ENCODE measurements at regions not wholly inside any gene's neighbourhood (a gene's known extent, or its start where the extent isn't known, plus 50 kb on each side); places are given as distances from the start of the nearest gene placed in this dataset.

- no peak for DNase-seq
These were observed 416.4 kb upstream of the CD180 start for GRCh38 chr5:67612961-67613360.

DNA sequence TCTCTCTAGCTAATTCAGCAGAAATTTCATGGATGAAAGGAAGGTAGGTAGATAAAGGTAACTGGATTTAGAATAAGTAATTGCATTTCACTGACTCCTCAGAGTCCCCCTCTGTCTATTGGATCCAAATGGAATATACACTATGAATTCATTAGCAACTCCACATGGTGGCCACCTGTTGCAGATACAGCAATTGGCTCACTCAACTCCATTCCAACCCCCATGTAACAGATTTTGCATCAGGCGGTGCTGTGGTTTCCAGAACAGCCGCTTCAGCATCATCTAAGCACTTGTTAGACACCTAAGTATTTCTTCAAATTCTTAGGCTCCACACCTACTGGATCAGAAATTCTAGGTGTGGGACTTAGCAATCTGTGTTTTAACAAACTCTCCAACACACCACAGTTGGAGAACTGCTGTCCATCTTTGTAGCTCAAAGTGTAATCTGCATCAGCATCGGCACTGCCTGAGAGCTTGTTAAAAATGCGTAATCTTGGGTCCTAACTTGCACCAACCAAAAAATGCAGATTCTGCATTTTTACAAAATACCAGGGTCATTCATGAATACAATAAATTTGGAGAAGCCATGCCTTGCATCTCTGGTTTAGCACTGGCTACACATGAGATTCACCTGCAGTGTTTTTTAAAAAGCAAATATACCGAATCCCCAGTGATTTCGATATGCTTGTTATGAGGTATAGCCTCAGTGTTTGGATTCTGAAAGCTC, 413.8 kb upstream of the CD180 start:
- DNase-seq = no peak

GRCh38 chr5:67607958-67608357, 411.4 kb upstream of the CD180 start:
- no peak for DNase-seq

DNA sequence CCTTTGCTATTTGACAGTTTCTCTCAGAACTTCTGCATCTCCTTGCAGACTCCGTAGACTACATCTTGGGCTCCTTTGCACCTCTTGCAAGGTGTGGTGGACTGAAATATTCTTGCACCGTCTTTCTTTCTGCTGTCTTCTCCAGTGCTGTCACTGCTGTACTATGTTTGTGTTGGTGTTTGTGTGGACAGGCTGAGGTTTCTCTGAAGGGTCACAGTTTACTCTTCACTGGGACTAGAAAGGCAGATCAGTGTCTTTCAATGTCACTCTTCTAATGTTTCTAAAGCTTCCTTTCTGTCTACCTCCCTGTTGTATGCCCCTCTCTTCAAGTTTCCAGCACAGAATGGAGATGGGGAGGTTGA, 410.0 kb upstream of the CD180 start:
- DNase-seq = no peak

DNA sequence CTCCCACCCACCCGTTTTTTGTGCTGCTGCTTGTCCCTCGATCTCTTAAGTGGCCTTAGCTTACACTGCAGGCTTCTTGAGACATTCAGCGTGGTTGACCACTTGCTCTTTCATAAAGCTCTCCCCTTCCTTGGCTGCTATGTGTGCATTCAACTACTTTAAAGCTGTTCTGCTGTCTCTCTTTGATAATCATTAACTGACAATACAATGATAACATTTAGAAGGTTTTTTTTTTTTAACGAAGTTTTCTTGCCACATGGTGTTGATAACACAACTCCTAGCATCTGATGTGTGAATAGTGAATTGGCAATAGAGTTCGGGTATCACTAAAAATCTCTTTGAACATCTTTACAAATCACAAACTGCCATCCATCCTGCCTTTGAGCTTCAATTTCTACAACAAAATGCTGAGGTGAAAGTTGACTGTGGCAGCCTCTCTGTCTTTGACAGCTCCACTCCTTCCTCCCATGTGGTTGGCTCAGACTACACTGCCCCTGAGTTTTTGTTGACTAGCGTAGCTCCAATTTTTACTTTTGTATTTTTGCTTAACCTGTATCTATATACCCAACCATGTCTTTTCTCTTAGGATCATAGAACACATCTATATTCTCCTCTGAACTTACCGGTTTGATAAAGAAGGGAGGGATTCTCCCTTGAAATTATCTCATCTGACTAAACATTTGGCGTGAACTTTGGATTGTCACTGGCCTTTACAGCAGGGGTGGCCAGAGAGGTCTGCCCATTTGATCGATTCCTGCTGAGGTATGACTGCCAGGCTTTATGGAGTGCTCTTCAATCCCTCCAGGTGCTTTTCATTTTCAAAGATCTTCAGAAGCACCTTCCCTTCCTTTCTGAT, 409.4 kb upstream of the CD180 start:
- DNase-seq = no peak

DNA sequence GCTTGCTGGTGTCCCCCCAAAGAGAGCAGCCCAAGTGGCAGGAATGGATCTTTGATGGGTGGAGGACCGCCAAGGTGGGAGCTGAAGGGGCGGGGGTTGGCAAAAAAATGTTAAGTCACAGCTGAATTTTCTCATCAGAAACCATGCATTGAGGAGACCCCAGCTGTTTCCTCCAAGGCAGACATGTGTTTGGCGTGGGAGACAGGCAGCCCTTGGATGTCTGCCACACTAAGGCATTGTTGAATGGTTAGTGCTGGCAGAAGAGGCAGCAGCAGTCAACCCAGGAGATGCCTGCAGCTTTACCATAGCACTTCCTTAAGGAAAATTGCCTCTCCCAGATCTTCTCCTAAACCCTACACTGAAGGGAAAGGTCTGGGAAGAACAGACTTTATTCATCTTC, 394.9 kb upstream of the CD180 start:
- DNase-seq = no peak

GRCh38 chr5:67588389-67588788, 391.8 kb upstream of the CD180 start:
- no peak for DNase-seq

DNA sequence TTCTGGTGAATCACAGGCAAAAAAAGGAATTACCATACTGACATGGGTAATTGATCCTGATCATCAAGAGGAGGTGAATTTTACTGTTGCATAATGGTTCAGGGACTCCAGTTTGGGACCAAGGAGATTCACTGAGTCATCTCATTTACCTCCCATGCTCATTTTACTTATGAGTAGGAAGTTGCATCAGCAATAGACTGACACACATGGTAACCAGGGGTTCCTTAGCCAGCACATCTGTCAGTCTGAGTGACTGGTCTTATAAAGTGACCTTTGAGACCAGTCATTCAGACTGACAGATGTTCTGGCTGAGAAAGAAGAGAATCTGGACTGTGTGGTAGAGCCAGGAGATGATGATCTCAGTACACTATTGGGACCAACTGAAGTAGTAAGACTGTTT, 384.6 kb upstream of the CD180 start:
- peak; percentile 42 for DNase-seq

DNA sequence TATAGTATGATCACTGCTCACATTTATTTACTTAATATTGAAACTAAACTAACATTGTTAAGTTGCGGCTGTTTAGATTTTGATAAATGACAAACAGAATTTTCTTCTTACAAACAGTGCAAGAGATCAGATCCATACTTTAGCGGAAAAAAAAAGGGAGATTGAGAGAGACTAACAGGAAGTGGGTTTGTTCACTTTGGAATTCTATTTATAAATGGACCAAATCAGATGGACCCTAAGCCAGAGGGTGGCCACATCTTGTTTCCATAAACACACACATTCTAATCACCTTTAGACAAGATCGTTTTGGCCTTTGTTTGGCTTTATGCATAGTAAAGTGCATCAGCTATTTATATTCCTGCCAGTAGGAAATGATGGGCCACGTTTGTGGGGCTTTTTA, 381.4 kb upstream of the CD180 start:
- DNase-seq = no peak

GRCh38 chr5:67577424-67577823, 380.8 kb upstream of the CD180 start:
- DNase-seq = no peak

DNA sequence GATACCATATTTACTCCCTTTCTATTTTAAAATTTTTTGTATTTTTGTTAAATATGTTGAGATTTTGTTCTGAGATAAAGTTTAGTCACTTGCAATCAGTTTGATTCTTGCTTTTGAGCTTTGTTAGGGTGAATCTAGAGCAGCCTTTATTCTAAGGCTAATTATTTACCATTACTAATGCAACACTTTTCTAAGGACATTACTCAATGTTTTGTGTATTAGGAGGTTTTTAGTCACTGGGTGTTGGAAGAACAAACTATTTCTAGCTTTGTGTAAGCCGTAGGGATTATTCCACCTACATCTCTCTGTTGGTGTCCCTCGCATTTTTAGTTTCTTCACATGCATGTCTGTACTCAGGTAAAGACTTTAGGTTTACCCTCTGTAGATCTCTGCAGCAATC, 379.5 kb upstream of the CD180 start:
- DNase-seq = no peak

GRCh38 chr5:67575087-67575486, 378.5 kb upstream of the CD180 start:
- no peak for DNase-seq

DNA sequence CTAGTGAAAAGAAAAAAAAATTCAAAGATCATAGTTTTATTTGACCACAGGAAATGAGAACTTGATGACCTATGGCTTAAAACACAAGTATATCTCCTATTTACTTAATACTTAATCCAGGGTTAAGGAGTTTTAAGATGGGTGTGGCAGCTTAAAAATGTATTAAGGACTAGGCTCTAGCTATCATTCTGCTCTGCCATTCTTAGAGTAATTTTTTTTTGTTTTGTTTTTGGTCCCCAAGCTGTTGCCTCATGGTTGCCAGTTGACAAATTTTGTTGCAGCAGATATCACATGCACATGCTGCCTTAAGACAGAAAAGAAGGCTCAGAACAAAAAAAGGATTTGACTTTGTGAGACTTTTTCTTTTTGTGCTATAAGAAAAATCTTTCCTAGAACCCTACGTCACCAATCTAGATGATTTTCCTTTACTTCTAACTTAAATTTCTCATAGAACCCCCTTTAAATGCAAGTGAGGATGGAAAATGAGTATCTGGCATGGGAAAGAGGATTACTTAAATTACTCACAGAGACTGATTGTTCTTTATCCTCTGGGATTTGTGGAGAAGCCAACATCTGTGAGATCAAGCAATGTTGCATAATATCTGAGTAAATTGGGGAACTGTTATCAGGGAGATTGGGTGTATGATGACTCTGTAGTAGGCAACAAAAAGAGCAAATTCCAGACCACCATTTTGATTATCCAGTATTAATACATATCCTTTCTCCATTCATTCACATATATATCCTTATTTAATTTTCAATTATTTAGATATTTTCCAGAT, 364.7 kb upstream of the CD180 start:
- DNase-seq = no peak

GRCh38 chr5:67552773-67553172, 356.2 kb upstream of the CD180 start:
- DNase-seq = no peak

GRCh38 chr5:67549947-67550346, 353.3 kb upstream of the CD180 start:
- DNase-seq = no peak

- no peak for DNase-seq
These were observed 352.7 kb upstream of the CD180 start for GRCh38 chr5:67549296-67549618.

DNA sequence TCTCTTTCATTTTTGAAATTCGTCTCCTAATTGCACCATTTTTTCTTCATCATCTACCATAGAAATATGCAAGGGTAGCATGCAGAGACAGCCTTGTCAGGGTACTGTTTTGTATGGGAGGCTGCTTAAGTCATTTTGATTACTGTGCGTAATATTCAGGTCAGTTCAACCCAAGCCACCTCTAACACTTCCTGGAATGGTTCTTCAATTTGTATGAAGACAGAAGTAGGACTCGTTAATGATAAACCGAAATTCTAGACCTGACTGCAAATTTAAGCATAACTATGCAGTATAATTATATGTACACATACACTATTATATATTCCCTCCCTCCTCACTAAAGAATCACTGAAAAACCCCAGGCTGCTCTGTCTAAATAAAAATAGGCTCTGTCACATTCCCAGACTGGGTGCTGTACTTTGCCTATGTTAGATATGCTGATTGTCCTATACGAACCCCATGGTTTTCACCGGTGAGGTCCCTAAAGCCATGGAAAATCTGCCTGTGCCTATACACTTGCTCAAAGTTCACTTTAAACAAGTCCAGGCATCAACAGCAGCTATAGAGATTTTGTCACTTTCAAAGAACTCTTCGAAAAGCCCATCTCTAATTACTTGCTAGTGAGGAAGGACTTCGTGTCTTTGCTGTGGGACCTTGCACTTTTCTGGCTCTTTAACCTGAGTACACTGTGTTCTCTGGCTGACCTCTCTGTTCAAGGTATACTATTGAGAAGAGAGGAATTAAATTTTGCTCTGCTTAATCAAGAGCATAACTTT, 352.1 kb upstream of the CD180 start:
- DNase-seq = peak; percentile 13

DNA sequence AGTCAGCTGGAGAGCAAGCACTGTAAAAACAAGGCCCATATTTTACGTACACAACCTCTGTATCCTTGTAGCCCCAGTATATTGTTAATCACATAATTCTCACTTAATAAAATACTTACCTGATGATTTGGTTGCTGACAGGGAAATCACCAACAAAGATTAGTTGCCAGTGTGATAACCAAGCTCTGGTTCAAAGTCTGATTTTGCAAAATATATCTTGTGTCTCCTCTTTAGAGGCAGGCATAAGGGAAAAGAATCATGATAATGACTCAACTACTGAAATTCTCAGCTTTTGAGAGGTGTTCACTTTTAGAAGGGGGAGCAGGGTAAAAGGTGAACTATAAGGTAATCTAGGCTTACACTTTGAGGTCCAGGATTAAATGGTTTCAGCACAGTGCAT, 351.1 kb upstream of the CD180 start:
- DNase-seq = no peak

DNA sequence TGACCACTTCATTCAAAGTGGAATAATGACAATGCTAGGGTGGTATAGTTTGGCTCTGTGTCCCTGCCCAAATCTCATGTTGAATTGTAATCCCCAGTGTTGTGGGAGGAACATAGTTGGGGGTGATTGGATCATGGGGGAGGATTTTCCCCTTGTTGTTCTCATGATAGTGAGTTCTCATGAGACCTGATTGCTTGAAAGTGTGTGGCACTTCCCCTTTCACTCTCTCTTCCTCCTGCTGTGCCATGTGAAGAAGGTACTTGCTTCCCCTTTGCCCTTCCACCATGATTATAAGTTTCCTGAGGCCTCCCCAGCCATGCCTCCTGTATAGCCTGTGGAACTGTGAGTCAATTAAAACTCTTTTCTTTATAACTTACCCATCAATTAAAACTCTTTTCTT, 348.3 kb upstream of the CD180 start:
- DNase-seq = peak; percentile 51

DNA sequence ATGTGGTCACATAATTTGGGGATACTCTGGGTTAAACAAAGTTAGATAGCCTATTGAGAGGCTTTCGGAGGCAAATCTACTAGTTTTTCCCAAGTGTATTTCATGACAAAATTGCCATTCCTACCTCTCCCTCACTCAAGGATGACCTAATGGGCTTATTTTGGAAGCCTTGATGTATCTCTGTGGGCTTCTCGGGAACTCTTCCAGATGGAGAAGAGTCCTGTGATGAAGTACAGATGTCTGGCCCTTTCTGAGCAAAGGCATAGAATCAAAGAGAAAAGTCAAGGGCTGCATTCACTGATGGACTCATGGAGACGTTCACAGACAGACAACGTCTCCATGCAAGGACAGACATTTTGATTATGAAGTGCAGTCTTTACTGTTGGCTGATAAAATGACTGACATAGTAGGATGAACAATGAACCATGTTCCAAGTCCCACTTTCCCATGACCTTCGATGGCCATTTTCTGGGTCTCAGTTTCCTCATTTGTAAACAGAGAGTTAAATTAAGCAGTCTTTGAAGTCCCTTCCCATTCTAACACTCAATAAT, 347.2 kb upstream of the CD180 start:
- no peak for DNase-seq

GRCh38 chr5:67542479-67542878, 345.9 kb upstream of the CD180 start:
- DNase-seq = peak; percentile 69

- no peak for DNase-seq
These were observed 345.3 kb upstream of the CD180 start for GRCh38 chr5:67541875-67542274.

Measured in suppressor macrophage treated with lipopolysaccharide for 4 hours (primary cell).